GM18867 (cell line): ENCODE measurements at regions not wholly inside any gene's neighbourhood (a gene's known extent, or its start where the extent isn't known, plus 50 kb on each side); places are given as distances from the start of the nearest gene placed in this dataset.
"Not testable (repeated sequence)": the region's sequence is repeated elsewhere in the genome, so short reads cannot be mapped to it uniquely, and the experiment has no call there.

Experiments
- ATAC-seq: cut with Tn5 transposase; IDR thresholded peaks from one replicate; pipeline ENCODE4 v1.9.1; 2021; ENCODE audit warnings: mild to moderate bottlenecking, moderate library complexity; ENCODE audit not compliant: unreplicated experiment

- ATAC-seq, result peak; percentile 73
These were observed 256.3 kb upstream of the MINDY3 start for GRCh38 chr10:16116404-16117304.

GRCh38 chr10:16117305-16117695, 257.0 kb upstream of the MINDY3 start:
- no peak for ATAC-seq

GRCh38 chr10:16119445-16119844, 259.1 kb upstream of the MINDY3 start:
- no peak for ATAC-seq

- no peak for ATAC-seq
These were observed 260.3 kb upstream of the MINDY3 start for GRCh38 chr10:16120563-16120962.

GRCh38 chr10:16141499-16141898, 281.2 kb upstream of the MINDY3 start:
- ATAC-seq, result no peak

- ATAC-seq, result no peak
These were observed 286.7 kb upstream of the MINDY3 start for GRCh38 chr10:16146993-16147392.

DNA sequence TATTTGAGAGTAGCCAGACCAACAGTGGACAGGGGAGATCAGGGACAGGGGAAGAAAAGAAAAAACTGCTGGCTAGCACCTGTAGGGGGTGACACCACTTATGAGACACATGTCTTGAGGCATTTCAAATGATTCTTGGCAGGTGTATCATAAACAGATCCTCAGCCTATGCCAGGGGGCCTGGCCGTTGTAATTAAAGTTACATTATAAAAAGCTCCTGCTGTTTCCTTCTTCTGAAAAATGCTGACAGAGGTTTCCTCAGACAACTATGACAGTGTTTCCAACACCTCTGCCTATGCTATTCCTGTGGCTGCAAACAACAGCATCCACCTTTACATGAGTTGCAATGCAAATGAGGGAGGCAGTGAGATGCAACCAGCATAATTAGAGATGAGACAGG, 281.0 kb upstream of the PTER start:
- ATAC-seq, result no peak

GRCh38 chr10:16156681-16157080, 280.1 kb upstream of the PTER start:
- no peak for ATAC-seq

DNA sequence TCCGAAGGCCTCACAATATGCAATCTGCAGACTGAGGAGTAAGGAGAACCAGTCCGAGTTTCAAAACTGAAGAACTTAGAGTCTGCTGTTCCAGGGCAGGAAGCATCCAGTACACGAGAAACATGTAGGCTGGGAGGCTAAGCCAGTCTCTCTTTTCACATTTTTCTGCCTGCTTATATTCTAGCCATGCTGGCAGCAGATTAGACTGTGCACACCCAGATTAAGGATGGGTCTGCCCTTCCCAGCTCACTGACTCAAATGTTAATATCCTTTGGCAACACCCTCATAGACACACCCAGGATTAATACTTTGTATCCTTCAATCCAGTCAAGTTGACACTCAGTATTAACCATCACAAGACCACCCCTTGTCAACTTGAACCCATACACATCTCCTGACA, 271.7 kb upstream of the PTER start:
- not testable (repeated sequence) for ATAC-seq

DNA sequence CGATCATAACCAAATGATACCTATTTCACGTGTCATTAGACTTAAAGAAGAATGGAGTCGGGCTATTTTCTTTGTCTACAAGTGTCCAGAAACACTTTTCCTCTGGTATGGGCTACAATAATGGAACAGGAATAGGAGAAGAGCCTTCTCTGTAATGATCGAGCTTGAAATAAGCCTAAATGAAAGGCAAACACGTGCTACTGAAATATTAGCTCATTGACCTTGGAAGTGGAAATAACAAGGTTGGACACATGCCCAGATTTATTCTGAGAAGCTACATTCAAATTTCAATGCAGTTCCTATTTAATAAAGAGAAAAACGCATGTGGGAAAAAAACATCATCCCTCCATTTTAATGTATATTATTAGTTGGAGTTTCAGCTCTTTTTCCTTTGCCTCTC, 254.7 kb upstream of the PTER start:
- ATAC-seq, result no peak

DNA sequence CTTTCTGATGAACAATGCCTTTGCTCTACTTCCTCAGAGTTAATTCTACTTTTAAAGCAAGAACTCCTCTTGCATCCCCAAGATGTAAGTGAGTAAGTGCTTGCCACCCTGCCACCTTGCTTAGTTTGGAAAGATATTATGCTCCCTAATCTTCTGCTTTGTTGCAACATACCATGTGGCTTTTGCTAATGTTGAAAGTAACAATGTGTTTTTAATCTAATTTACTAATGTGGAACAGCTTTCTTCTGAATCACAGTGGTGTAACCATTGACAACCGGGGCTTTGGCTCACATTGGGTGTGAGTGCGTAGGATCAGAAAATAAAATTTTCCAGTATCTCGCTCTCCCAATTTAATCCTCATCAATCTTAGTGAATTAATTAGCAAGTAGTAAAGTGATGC, 254.1 kb upstream of the PTER start:
- ATAC-seq, result no peak

- ATAC-seq, result no peak
These were observed 252.7 kb upstream of the PTER start for GRCh38 chr10:16184096-16184597.

DNA sequence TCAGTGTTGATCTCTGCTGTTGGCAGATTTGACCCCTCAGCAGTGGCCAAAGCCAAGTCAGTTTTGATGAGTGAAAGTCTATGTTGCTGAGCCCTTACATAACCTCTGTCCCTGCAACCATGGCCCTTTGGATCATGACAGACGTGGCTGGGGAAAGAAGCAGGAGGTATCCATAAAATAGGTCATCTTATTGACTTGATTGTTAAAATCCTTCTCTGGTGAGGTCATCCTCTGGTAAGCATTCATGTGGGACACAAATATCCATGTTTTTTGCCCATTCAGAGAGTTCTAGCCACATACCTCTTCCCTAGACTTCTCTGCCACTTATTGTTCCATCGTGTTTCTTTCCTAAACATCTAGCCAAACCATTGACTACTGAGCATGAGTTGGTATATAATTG, 251.9 kb upstream of the PTER start:
- no peak for ATAC-seq

- no peak for ATAC-seq
These were observed 250.2 kb upstream of the PTER start for GRCh38 chr10:16186564-16186963.

- no peak for ATAC-seq
These were observed 249.6 kb upstream of the PTER start for GRCh38 chr10:16187161-16187560.

DNA sequence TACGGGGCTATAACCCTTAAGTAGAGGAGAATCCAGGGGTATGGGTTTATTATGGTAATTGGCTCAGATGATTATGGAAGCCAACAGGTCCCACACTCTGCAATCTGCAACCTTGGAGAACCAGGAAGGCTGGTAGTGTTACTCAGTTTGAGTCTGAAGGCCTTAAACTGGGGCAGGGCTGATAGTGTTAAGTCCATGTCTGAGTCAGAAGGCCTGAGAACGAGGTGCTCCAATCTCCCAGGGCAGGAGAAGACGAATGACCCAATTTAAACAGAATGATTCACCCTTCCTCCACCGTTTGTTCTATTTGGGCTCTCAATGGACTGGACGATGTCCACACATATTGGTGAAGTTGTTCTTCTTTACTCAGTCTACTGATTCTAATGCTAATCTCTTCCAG, 244.5 kb upstream of the PTER start:
- no peak for ATAC-seq

DNA sequence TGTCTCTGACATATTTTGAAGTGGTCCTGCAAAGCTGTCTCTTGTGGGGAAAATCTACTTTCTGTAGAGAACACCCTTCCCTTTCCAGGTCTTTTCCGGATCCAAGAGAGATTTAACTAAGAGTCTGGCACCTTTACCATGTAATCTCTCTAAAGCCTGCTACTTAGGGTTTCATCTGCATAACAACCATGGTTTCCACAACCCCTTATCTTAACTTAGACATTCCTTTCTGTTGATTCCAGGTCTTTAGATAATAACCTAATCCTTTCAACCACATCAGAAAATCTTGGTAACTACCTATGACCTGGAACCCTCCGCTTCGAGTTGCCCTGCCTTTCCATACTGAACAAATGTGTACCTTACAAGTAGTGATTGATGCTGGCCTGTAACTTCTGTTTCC, 243.6 kb upstream of the PTER start:
- no peak for ATAC-seq

DNA sequence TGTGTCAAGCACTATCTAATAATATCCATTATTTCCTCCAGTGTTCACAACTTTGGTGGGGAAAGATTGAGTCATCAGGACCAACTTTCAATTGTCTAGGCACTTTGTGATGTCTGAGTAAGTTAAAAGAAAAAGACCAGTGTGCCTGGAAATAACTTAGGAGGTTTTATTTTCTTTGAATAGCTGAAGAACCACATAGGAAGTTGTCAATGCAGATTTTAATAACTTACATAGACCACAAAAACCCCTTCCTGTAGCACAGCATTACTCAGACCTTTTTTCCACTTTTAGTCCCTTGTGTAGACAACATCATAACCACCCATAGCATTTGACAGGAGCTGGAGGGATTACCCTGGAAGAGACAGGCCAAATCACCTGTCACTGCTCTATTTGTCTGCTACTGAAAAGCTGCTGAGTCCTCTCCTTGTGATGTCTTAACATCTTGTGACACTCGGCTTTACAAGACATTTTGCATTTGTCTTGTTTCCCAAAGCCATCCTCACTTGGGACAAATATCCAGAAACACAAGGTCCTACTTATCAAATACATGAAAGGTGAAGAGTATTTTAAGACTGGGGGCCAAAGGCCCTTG, 241.5 kb upstream of the PTER start:
- peak; percentile 96 for ATAC-seq

DNA sequence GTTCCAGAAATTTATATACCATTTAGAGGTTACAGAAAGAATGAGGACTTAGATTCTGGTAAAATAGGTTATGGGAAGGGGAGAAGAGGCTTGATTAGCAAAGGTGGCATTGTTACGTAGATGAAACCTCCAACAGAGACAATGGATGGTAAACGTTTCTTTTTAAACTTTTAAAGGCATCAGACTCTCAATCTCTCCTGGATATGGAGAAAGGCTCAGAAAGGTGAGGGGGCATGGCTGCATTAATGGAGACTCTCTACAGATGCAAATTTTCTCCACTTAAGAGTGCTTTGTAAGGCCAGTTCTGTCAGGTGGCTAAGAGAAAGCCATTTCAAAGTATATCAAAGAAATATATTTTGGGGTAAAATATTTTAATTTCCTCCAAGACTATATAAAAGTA, 240.9 kb upstream of the PTER start:
- no peak for ATAC-seq

DNA sequence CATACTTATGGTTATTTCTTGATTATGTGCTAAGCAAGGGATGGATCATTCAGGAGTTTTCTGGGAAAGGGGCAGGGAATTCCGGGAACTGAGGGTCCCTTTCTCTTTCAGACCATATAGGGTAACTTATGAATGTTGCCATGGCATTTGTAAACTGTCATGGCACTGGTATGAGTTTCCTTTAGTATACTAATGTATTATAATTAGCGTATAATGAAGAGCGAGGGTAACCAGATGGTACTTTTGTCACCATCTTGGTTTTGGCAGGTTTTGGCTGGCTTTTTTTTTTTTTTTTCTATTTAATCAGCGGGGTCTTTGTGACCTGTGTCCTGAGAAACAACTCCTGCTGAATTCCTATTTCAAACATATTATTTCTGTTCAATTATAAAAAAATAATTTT, 237.6 kb upstream of the PTER start:
- ATAC-seq, result no peak

DNA sequence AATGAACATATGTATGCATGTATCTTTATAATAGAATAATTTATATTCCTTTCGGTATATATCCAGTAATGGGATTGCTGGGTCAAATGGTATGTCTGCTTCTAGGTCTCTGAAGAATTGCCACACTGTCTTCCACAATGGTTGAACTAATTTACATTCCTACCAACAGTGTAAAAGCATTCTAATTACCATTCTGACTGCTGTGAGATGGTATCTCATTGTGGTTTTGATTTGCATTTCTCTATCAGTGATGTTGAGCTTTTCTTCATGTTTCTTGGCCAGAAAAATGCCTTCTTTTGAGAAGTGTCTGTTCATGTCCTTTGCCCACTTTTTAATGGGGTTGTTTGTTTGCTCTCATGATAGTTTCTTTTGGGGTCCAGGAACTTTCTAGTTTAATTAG, 213.2 kb upstream of the PTER start:
- not testable (repeated sequence) for ATAC-seq

DNA sequence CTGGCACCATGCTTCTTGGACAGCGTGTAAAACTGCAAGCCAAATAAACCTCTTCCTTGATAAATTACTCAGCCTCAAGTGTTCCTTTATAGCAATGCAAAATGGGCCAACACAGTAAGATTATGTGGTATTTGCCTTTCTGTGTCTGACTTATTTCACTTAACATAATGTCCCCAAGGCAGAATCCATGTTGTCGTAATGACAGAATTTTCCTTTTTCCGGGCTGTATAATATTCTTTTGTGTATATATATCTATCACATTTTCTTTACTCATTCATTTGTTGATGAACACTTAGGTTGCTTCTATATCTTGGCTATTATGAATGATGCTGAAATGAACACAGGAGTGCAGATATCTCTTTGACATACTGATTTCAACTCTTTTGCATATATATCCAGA, 209.1 kb upstream of the PTER start:
- no peak for ATAC-seq
